GM10266 (cell line): ENCODE measurements at regions not wholly inside any gene's neighbourhood (a gene's known extent, or its start where the extent isn't known, plus 50 kb on each side); places are given as distances from the start of the nearest gene placed in this dataset.

Experiments
- DNase-seq: peaks from one replicate; pipeline ENCODE4 v3.0.0; 2012; ENCODE audit errors: extremely low spot score
- TF ChIP-seq, protein P1 (sequence below): IDR thresholded peaks from 2 replicates; pipeline ENCODE4 v1.5.1; 2012; ENCODE audit warnings: mild to moderate bottlenecking, low read depth; ENCODE audit not compliant: control insufficient read depth, insufficient read depth; ENCODE audit errors: missing control alignments

DNA sequence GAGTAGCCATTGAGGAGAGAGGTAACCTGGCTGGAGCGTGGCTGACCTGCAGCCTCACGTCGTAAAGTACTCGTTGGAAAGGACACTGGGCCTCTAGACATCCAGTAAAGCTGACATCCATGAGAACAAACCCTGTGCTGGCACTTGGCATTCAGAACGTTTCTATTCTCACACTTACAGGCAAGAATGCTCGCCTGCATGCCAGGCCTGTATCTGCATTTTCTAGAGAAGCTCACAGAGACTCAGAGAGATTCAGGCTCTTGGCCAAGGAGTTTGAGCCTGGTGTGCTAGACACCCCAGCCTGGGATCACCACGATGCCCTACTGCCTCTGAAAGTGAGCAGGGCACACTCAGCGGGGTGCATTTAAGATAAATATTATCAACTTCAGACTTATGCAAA is 379.8 kb upstream of the CDH4 start:
- TF ChIP-seq, protein P1, sequence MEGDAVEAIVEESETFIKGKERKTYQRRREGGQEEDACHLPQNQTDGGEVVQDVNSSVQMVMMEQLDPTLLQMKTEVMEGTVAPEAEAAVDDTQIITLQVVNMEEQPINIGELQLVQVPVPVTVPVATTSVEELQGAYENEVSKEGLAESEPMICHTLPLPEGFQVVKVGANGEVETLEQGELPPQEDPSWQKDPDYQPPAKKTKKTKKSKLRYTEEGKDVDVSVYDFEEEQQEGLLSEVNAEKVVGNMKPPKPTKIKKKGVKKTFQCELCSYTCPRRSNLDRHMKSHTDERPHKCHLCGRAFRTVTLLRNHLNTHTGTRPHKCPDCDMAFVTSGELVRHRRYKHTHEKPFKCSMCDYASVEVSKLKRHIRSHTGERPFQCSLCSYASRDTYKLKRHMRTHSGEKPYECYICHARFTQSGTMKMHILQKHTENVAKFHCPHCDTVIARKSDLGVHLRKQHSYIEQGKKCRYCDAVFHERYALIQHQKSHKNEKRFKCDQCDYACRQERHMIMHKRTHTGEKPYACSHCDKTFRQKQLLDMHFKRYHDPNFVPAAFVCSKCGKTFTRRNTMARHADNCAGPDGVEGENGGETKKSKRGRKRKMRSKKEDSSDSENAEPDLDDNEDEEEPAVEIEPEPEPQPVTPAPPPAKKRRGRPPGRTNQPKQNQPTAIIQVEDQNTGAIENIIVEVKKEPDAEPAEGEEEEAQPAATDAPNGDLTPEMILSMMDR, result no peak
- no peak for DNase-seq

DNA sequence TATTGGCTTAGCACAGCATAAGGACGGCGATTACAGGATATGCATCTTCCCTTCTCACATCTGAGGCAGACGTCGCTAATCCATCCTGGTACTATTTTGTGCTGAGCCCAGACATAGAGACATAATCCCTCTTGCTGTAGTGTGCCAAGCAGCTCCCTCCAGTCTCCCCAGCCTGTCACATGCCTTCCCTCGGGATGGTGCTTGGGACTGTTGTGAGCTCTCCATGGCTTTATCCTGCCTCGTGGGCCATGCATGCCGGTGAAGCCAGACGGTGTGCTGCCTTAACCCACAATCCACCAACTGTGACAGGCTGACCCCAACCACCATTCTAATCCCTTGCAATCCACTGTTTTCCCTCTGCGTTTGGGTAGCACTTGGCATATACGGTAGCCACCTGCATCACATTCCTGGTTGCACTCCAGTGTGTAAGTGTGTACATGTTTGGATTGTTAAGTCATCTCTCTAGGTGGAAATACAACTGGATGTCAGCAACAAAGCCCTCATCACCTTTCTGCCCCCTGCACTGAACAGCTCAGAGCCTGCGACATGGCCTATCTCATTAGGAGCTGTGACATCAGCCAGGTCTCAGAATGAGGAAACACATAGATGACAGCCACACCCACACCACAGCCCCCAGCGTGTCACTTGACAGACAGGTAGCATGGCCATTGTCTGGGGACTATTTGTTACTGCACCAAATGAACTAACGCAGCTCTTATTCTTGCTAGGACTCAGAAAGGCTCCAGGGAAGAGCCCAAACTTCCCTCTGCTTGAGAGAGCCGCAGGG is 374.8 kb upstream of the CDH4 start:
- no peak for DNase-seq
- TF ChIP-seq, protein P1, result no peak

DNA sequence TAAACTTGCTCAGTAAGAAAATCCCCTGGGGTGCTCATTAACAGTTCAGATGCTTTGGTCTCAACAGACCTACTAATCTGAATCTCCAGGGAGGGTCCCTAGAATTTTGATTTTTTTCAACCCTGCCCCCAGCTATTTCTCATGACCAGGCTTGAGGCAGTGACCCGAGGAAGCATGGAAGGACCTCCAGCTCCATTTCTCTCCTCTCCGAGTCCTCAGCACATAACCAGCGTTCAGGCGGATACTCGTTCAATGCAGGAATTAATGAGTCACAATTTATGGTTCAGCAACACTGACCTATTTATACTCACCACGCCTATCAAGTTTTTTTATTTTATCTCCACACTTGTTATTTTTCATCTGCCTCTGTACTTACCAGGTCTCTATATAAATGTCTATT is 369.2 kb upstream of the CDH4 start:
- TF ChIP-seq, protein P1, result no peak
- DNase-seq, result no peak

DNA sequence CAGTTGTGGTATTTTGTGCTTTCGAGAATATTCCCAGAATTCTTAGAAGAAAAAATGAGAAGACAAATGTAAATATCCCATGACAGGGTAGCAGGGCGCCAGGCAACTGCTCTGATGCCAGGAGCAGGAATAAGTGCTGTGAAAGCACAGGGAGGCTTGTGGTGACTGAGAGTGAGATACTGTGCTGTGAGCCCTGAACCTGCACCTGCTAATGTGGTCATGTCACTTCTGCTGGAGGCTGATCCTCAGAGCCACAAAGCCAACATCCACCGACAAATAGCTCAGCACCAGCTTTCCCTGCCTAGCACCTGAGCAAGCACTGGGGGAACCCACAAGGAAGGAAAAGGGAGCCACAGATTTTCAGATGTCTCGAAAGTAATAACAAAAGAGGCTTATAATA is 368.6 kb upstream of the CDH4 start:
- DNase-seq, result no peak
- TF ChIP-seq, protein P1, result no peak

DNA sequence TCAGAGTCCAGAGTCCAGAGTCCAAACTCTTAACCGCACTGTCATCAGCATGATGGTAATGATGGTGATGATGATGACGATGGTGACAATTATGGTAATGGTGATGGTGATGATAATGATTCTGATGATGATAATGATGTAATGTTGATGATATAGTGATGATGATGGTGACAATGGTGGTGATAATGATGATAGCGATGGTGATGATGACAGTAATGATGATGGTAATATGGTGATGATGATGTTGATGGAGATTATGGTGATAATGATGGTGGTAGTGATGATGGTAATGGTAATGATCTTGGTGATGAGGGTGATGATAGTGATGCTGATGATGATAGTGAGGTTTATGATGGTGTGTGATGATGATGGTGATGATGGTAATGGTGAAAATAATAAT is 367.8 kb upstream of the CDH4 start:
- no peak for DNase-seq
- TF ChIP-seq, protein P1, result no peak

DNA sequence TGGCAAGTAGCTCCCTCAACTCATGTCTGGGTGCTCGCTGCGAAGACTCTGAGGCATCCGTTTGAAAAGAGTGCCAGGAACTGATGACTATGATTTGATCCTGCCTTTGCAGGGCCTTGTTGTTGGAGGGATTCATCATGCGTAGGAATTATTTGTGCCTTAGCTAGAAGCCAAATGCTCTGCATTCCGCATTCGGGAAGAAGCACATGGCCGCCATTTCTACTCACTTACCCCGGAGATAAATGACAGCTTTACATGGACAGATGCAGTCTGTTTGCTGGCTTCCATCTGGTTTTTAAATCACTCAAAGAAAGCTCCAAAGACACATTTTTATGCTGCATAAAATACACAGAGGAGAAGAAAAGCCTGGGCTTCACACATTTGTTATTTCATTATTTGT is 363.3 kb upstream of the CDH4 start:
- DNase-seq, result no peak
- TF ChIP-seq, protein P1, result no peak

DNA sequence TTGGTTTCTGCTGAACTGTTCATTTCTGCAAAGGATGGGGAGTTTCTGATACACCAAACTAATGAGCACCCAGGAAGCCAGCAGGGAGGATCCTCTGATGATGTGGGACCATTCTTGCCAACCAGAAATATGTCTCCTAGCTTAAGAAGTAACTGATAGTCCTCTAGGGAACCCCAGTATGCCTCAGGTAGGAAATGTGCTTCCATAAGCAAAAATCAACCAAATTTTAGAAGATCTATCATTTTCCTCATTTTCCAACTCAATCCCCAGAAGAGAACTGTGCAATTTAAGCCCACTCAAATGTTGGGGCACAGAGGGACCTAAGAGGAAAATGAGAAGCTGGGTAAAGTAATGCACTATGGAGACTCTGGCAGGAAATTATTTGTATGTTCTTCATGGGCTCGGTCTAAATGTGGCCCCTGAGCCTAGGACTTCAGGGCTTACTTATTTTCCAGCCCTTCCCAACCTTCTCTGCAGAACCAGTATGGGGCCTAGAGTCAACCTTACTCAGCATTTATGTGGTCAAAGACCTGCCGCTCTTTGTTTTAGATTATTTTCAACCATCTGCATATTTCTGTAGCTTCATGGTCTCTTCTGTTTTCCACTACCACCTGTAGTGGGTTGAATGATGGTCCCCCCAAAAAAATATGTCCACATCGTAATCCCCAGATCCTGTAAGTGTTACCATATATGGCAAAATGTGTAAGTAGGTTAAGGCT is 359.8 kb upstream of the CDH4 start:
- TF ChIP-seq, protein P1, result no peak
- DNase-seq, result no peak
